PC-9 (cell line): ENCODE measurements at regions not wholly inside any gene's neighbourhood (a gene's known extent, or its start where the extent isn't known, plus 50 kb on each side); places are given as distances from the start of the nearest gene placed in this dataset.

ENCODE experiments used
- BruUV-seq: library from RNA; stranded (reverse); fragments of 400-500 nt; replicated peaks from 2 replicates; lab custom pipeline; 2021; lab: Mats Ljungman, UMichigan
- CTCF ChIA-PET: fragments of 300-600 bp; sonication (Branson Sonifier 250); formaldehyde crosslinking; loops from one replicate; lab custom pipeline; 2022; ENCODE audit warnings: antibody characterized with exemption; lab: Charles Lee
- POLR2A ChIA-PET: fragments of 300-600 bp; sonication (Branson Sonifier 250); formaldehyde crosslinking; loops from one replicate; lab custom pipeline; 2022; ENCODE audit warnings: antibody characterized with exemption; ENCODE audit not compliant: unreplicated experiment; lab: Charles Lee
- DNase-seq, 2 experiments: peaks; one replicate each; pipeline versions ENCODE4 v3.0.0 to v3.0.0-alpha.2; 2015 to 2022; ENCODE audit warnings: mixed read lengths in 1 of 2
- H2AFZ ChIP-seq: fragments of 200-600 bp; sonication (generic); 2 replicates; pipeline ENCODE4 v1.8.1; 2017; ENCODE audit warnings: antibody characterized with exemption
- H3F3A ChIP-seq: fragments of 200-600 bp; sonication (generic); 2 replicates; pipeline ENCODE4 v1.8.1; 2017; ENCODE audit warnings: antibody characterized with exemption, mild to moderate bottlenecking, low read depth; ENCODE audit not compliant: insufficient read depth
- H3K27ac ChIP-seq: fragments of 200-600 bp; sonication (generic); 2 replicates; pipeline ENCODE4 v1.6.1; 2016; ENCODE audit warnings: mixed run types
- H3K27me3 ChIP-seq: fragments of 200-600 bp; sonication (generic); 2 replicates; pipeline ENCODE4 v1.6.1; 2016; ENCODE audit warnings: low read depth, mixed run types; ENCODE audit not compliant: insufficient read depth
- H3K36me3 ChIP-seq: fragments of 200-600 bp; sonication (generic); 2 replicates; pipeline ENCODE4 v1.6.1; 2016; ENCODE audit warnings: low read depth, mixed run types
- H3K4me1 ChIP-seq: fragments of 200-600 bp; sonication (generic); replicated peaks from 2 replicates; pipeline ENCODE4 v1.6.1; 2016; ENCODE audit warnings: mixed run types; ENCODE audit not compliant: insufficient read depth
- H3K4me2 ChIP-seq: fragments of 200-600 bp; sonication (generic); 2 replicates; pipeline ENCODE4 v1.6.1; 2017; ENCODE audit warnings: mixed run types
- H3K4me3 ChIP-seq: fragments of 200-600 bp; sonication (generic); 2 replicates; pipeline ENCODE4 v1.6.1; 2016; ENCODE audit warnings: mixed run types
- H3K79me2 ChIP-seq: fragments of 200-600 bp; sonication (generic); 2 replicates; pipeline ENCODE4 v1.6.1; 2017; ENCODE audit warnings: low read depth, mixed run types
- H3K9me2 ChIP-seq: fragments of 200-600 bp; sonication (generic); 2 replicates; pipeline ENCODE4 v1.8.1; 2017; ENCODE audit warnings: mild to moderate bottlenecking; ENCODE audit not compliant: insufficient read depth
- H3K9me3 ChIP-seq: fragments of 200-600 bp; sonication (generic); 2 replicates; pipeline ENCODE4 v1.8.1; 2016; ENCODE audit warnings: low read depth; ENCODE audit not compliant: insufficient read depth
- H4K20me1 ChIP-seq: fragments of 200-600 bp; sonication (generic); 2 replicates; pipeline ENCODE4 v1.8.1; 2017; ENCODE audit not compliant: insufficient read depth
- EZH2 ChIP-seq: fragments of 200-600 bp; sonication (generic); IDR thresholded peaks from 2 replicates; pipeline ENCODE4 v1.8.0; 2017; ENCODE audit warnings: antibody characterized with exemption, low read depth
- intact Hi-C: fragments of 100-400 bp; cut with micrococcal nuclease; formaldehyde crosslinking; loops from one replicate; pipeline ENCODE4 v1.10.0; 2022; ENCODE audit not compliant: unreplicated experiment
- TF ChIP-seq, protein P1 (sequence below): fragments of 200-600 bp; sonication (generic); conservative IDR thresholded peaks from 2 replicates; pipeline ENCODE4 v1.6.1; 2017; ENCODE audit warnings: mixed run types, antibody characterized with exemption, mild to moderate bottlenecking, moderate library complexity

GRCh38 chr3:146800484-146800883 is 195.3 kb upstream of the PLSCR5 start:
- Histone ChIP-seq H3K9me3 (no peaks in the 10 kb centered on the region), H3K36me3 (no peaks in the 10 kb centered on the region), H3K79me2 (no peaks in the 10 kb centered on the region), H3K27me3 (no peaks in the 10 kb centered on the region), H3K4me2 (no peak overlapping the region), H3F3A (no peaks in the 10 kb centered on the region), H2AFZ (no peak overlapping the region), H4K20me1 (no peaks in the 10 kb centered on the region), H3K4me1 (no peaks in the 10 kb centered on the region), H3K9me2 (no peaks in the 10 kb centered on the region), H3K27ac (no peak overlapping the region), H3K4me3 (no peak overlapping the region)
- BruUV-seq, result no TSS peak
- TF ChIP-seq EZH2, result no peak
- TF ChIP-seq, protein P1, sequence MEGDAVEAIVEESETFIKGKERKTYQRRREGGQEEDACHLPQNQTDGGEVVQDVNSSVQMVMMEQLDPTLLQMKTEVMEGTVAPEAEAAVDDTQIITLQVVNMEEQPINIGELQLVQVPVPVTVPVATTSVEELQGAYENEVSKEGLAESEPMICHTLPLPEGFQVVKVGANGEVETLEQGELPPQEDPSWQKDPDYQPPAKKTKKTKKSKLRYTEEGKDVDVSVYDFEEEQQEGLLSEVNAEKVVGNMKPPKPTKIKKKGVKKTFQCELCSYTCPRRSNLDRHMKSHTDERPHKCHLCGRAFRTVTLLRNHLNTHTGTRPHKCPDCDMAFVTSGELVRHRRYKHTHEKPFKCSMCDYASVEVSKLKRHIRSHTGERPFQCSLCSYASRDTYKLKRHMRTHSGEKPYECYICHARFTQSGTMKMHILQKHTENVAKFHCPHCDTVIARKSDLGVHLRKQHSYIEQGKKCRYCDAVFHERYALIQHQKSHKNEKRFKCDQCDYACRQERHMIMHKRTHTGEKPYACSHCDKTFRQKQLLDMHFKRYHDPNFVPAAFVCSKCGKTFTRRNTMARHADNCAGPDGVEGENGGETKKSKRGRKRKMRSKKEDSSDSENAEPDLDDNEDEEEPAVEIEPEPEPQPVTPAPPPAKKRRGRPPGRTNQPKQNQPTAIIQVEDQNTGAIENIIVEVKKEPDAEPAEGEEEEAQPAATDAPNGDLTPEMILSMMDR, result no peak
- intact Hi-C loops, result no loop called here
- CTCF ChIA-PET, result no interaction called here
- DNase-seq, result no peak
- POLR2A ChIA-PET, result no interaction called here

DNA sequence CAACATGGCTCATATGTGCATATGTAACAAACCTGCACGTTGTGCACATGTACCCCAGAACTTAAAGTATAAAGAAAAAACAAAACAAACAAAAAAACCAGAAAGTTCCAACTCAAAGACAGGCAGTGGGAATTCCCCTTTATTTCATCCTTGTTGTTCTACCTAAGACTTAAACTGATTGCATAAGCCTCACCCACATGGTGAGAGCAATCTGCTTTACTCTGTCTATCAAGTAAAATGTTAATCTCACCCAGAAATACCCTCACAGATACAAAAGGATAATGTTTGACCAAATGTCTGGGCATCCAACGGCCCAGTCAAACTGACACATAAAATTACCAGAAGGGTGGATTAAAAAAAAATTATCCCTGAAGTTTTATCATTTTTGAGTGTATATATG is 190.9 kb upstream of the PLSCR5 start:
- Histone ChIP-seq H3F3A (no peaks in the 10 kb centered on the region), H4K20me1 (no peaks in the 10 kb centered on the region), H2AFZ (no peak overlapping the region), H3K4me2 (no peak overlapping the region), H3K9me2 (no peaks in the 10 kb centered on the region), H3K4me3 (no peak overlapping the region), H3K79me2 (no peaks in the 10 kb centered on the region), H3K36me3 (no peaks in the 10 kb centered on the region), H3K4me1 (no peaks in the 10 kb centered on the region), H3K9me3 (no peaks in the 10 kb centered on the region), H3K27me3 (no peaks in the 10 kb centered on the region), H3K27ac (no peak overlapping the region)
- TF ChIP-seq, protein P1, result no peak
- no peak for TF ChIP-seq EZH2
- ChIA-PET POLR2A (no interaction called here), CTCF (no interaction called here)
- BruUV-seq, result no TSS peak
- intact Hi-C loops, result no loop called here
- no peak for DNase-seq

DNA sequence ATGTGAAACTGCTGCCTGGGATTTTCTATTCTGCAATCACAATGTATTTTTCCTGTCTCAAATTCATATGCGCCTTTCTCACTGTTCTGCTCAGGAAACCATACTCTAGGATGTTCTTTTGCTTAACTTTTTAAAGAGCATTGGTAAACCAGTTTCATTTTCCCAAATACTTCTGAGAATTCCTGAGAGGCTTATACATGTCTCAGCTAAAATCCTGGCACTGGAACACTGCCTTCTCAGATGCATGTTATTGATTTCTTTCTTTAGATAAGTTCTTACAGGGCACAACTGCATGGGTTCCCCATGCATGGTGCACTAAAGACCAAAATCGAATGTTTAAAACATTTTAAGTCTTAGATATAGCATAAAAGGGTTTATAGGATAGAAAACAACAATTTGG is 178.3 kb upstream of the PLSCR5 start:
- H3K4me2 ChIP-seq, result no peak overlapping the region
- H3K27ac ChIP-seq, result no peak overlapping the region
- DNase-seq, result no peak
- no peaks in the 10 kb centered on the region for H3K36me3 ChIP-seq
- no peaks in the 10 kb centered on the region for H3K4me1 ChIP-seq
- H3K4me3 ChIP-seq, result no peak overlapping the region
- intact Hi-C loops, result no loop called here
- no peak for TF ChIP-seq EZH2
- TF ChIP-seq, protein P1, result no peak
- CTCF ChIA-PET, result no interaction called here
- H3K9me2 ChIP-seq, result no peaks in the 10 kb centered on the region
- no peaks in the 10 kb centered on the region for H3K27me3 ChIP-seq
- POLR2A ChIA-PET, result no interaction called here
- no TSS peak for BruUV-seq
- no peaks in the 10 kb centered on the region for H3F3A ChIP-seq
- H2AFZ ChIP-seq, result no peak overlapping the region
- H3K79me2 ChIP-seq, result no peaks in the 10 kb centered on the region
- no peaks in the 10 kb centered on the region for H4K20me1 ChIP-seq
- H3K9me3 ChIP-seq, result no peaks in the 10 kb centered on the region
